Lung (tissue), 12 donors: ENCODE measurements at regions not wholly inside any gene's neighbourhood (a gene's known extent, or its start where the extent isn't known, plus 50 kb on each side); places are given as distances from the start of the nearest gene placed in this dataset. TPM values are rescaled to one million over a fixed set of nuclear protein-coding genes. Genes with fewer than 3 reads are reported as not detected.
A peak's percentile ranks its signal among the peaks of the same experiment; 100 is the strongest.

Source experiments
- ATAC-seq: fragments of 200-7000 bp; cut with Tn5 transposase; one replicate; pipeline ENCODE4 v1.9.1; 2020; ENCODE audit warnings: moderate number of reproducible peaks; ENCODE audit not compliant: insufficient read depth, low FRiP score
- DNase-seq, 3 donors: peaks; one replicate each; pipeline ENCODE4 v3.0.0-alpha.2; 2013 to 2017
- H3K27ac ChIP-seq, 2 donors: one replicate each; pipeline ENCODE4 v1.5.1; 2013; ENCODE audit warnings: mild to moderate bottlenecking in 2 of 2, moderate library complexity in 2 of 2, control low read depth in 1 of 2, inconsistent platforms in 1 of 2, low read depth in 1 of 2, low read length in 1 of 2
- H3K27me3 ChIP-seq, 3 donors: one replicate each; pipeline ENCODE4 v1.5.1; 2013; ENCODE audit warnings: low read length in 2 of 3; ENCODE audit not compliant: control insufficient read depth in 3 of 3, insufficient read depth in 3 of 3
- H3K36me3 ChIP-seq, 4 donors: one replicate each; pipeline ENCODE4 v1.5.1; 2013; ENCODE audit warnings: low read length in 4 of 4, mild to moderate bottlenecking in 1 of 4, moderate library complexity in 1 of 4; ENCODE audit not compliant: control insufficient read depth in 4 of 4, insufficient read depth in 4 of 4
- H3K4me1 ChIP-seq, 5 donors: one replicate each; pipeline ENCODE4 v1.5.1; 2013; ENCODE audit warnings: low read length in 5 of 5, mild to moderate bottlenecking in 2 of 5, moderate library complexity in 1 of 5; ENCODE audit not compliant: control insufficient read depth in 5 of 5, insufficient read depth in 5 of 5
- H3K4me3 ChIP-seq: one replicate; pipeline ENCODE4 v1.5.1; 2013; ENCODE audit warnings: mild to moderate bottlenecking, control low read depth, moderate library complexity
- H3K9ac ChIP-seq, 2 donors: one replicate each; pipeline ENCODE4 v1.5.1; 2013; ENCODE audit warnings: low read length in 2 of 2, control low read depth in 1 of 2; ENCODE audit not compliant: insufficient read depth in 1 of 2
- H3K9me3 ChIP-seq, 4 donors: one replicate each; pipeline ENCODE4 v1.5.1; 2013; ENCODE audit warnings: low read length in 3 of 4, mild to moderate bottlenecking in 1 of 4, moderate library complexity in 1 of 4; ENCODE audit not compliant: control insufficient read depth in 4 of 4, insufficient read depth in 3 of 4
- WGBS, 2 donors: extraction: QIAGEN DNeasy Blood & Tissue Kit; methylation state at CpG; one replicate each; pipeline ENCODE4 v1.1.7; 2013; 5-methylcytosine and 5-hydroxymethylcytosine counted together
- small RNA-seq: library from RNA; depleted of rRNA; stranded (forward); fragments of <200 nt; gene quantifications from one replicate; pipeline ENCODE3, GENCODE V24; 2014; ENCODE audit warnings: low replicate concordance
- TF ChIP-seq, protein P1 (sequence below): IDR thresholded peaks from 2 replicates; pipeline ENCODE4 v1.5.1; 2012; ENCODE audit warnings: mild to moderate bottlenecking; ENCODE audit errors: control extremely low read depth, extremely low read depth
- donor health status: control.
- donor health status: control.
- donor health status: Bipolar disorder and iron deficiency.
- donor health status: healthy.
- donor health status: DM: yes; HTN: yes; CAD: no.

DNA sequence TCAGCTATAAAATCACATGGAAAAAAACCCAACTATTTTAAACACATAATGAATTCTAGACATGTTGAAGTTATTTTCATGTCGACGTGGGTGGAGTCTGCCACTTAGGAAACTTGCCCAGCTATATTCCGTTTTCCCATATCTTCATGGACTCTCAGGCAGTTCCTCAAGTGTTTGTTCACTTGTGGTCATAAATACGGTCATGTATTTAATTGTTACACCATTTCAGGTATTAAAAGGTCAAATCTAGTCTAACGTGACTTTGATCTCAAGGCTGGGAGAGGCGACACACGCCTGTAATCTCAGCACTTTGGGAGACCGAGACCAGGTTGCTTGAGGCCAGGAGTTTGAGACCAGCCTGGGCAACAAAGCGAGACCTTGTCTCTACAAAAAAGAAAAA is 346.9 kb downstream of the PBX1 start:
- H3K36me3 ChIP-seq: no peaks in the 10 kb centered on the region
- ATAC-seq: no peak
- H3K4me1 ChIP-seq: peaks cover 0 to 9% (median 3%) of the 10 kb centered on the region in 5 donors
- H3K27me3 ChIP-seq: no peaks in the 10 kb centered on the region
- TF ChIP-seq, protein P1, sequence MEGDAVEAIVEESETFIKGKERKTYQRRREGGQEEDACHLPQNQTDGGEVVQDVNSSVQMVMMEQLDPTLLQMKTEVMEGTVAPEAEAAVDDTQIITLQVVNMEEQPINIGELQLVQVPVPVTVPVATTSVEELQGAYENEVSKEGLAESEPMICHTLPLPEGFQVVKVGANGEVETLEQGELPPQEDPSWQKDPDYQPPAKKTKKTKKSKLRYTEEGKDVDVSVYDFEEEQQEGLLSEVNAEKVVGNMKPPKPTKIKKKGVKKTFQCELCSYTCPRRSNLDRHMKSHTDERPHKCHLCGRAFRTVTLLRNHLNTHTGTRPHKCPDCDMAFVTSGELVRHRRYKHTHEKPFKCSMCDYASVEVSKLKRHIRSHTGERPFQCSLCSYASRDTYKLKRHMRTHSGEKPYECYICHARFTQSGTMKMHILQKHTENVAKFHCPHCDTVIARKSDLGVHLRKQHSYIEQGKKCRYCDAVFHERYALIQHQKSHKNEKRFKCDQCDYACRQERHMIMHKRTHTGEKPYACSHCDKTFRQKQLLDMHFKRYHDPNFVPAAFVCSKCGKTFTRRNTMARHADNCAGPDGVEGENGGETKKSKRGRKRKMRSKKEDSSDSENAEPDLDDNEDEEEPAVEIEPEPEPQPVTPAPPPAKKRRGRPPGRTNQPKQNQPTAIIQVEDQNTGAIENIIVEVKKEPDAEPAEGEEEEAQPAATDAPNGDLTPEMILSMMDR: no peak
- H3K4me3 ChIP-seq: no peak overlapping the region
- DNase-seq: peak in 1 of 3 donors; percentile 16
- no peak overlapping the region for H3K27ac ChIP-seq
- no peaks in the 10 kb centered on the region for H3K9me3 ChIP-seq
- no peak overlapping the region for H3K9ac ChIP-seq
- 67 to 83% methylated on average over 9 of the region's 9 CpGs for WGBS, 2 donors

DNA sequence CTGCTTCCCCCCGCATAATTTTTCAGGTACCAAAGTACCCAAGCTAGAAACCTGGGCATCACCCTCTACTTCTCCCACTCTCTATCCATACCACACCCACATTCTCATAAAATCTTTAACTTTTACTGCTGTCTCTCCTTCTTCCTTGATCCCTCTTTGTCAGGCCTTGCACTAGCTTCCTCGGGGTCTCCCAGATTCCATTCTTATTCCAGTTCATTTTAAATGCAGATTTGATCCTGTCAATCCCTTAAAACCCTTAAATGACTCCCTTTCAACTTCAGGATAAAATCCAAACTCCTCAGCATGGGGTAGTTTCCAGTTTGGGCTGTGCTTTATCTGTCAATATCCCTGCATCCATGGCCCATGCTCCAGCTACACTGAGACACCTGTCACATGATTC is 343.5 kb downstream of the PBX1 start:
- WGBS, 2 donors: 74 to 84% methylated on average over 2 of the region's 2 CpGs
- H3K9ac ChIP-seq: no peak overlapping the region
- DNase-seq: no peak
- H3K27ac ChIP-seq: no peak overlapping the region
- TF ChIP-seq, protein P1: no peak
- no peak overlapping the region for H3K4me3 ChIP-seq
- H3K9me3 ChIP-seq: no peaks in the 10 kb centered on the region
- ATAC-seq: no peak
- no peaks in the 10 kb centered on the region for H3K36me3 ChIP-seq
- no peaks in the 10 kb centered on the region for H3K27me3 ChIP-seq
- H3K4me1 ChIP-seq: peaks cover 0 to 15% (median 3%) of the 10 kb centered on the region in 5 donors

Small RNA genes in the stretch of these regions (small RNA-seq; reads per million reads assigned to genes)
- not detected for gene RNU6-755P
